ENCODE measurements at regions not wholly inside any gene's neighbourhood (a gene's known extent, or its start where the extent isn't known, plus 50 kb on each side); places are given as distances from the start of the nearest gene placed in this dataset.

GRCh38 chr6:170030821-170031471, 259.9 kb downstream of the DLL1 start:
- DNase-seq (ENCODE audit: low spot score): no peak

- DNase-seq (ENCODE audit: low spot score): no peak
Observed at GRCh38 chr6:170030284-170030815, 260.5 kb downstream of the DLL1 start.

GRCh38 chr6:170029416-170030283, 261.2 kb downstream of the DLL1 start:
- no peak for DNase-seq (ENCODE audit: low spot score)

- DNase-seq (ENCODE audit: low spot score): no peak
Observed at GRCh38 chr6:170028629-170029345, 262.1 kb downstream of the DLL1 start.

DNA sequence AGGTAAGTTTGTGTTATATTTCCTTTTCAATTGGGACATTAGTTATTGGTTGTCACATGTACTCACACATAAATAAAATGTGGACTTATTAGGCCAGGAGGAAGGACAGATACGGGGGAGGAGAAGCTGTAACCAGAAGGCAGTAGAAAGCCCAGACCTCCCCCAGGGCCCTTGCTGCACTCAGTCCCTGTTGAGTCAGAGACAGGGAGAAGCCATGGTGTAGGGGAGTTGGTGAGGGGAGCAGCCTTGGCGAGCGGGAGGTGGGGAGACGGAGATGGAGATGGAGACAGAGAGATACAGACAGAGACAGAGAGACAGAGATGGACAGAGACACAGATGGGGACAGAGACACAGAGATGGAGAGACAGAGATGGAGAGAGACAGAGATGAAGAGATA, 263.2 kb downstream of the DLL1 start:
- no peak for DNase-seq (ENCODE audit: low spot score)

GRCh38 chr6:170026751-170027646, 263.9 kb downstream of the DLL1 start:
- DNase-seq (ENCODE audit: low spot score): no peak

DNA sequence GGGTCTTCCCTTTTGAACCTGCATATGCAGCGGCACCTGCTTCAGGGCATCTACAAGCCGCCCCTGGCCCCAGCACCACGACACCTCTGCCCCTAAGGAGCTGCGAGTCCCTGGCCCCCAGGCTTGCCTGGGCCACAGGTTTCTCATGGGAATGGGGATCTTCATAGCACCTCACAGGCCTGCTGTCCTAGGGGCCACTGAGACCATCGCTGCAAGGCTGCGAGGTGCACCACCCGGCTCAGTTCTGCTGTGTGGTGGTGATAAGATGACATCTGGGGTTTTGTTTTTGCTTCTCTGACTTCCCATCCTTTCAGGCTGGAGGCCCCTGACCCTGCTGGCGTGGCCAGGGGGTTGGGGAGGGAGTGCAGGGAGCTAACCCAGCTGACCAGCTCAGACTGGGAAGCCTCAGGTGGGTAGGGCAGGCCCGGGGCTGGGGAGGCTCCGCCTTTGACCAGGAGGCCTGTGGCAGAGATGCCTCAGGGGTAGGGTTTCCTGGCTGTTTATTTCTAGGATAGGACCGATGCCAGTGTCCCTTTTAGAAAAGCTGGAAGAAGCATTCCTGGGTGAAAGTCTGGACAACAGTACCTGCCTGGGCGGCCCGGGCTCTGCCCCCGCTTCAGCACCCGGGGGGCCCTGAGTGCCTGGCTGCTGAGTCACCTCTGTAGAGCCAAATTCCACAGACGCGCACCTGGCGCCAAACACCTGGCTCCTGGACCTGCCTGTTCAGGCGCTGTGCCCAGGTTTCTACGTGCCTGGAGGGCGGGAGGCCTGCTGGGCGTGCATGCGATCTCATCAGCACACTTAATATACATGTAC, 264.7 kb downstream of the DLL1 start:
- no peak for DNase-seq (ENCODE audit: low spot score)

DNA sequence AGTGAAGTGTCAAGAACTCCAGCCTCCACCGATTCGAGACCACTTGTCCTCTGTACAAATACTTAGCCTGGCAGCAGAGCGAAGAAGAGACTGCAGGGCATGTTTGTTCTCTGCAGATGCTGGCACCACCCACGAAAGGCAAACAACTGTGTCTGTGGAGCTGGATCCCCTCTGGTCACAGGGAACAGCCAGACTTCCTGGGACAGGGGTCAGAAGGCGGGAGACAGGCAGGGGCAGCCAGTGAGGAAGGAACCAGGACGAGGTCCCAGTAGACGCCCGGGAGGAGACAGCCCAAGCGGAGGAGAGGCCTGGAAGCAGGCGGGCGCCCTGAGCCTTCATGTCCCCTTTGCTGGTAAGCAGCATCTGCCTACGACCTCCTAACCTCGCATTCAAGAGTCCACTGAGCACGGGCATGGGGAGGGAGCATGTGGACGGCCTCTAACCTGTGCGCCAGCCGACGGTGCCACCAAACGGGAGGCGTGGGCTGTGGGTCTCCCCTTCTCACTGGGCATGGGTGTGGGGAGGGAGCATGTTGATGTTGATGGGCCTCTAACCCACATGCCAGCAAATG, 265.5 kb downstream of the DLL1 start:
- no peak for DNase-seq (ENCODE audit: low spot score)

GRCh38 chr6:170024940-170025339, 265.9 kb downstream of the DLL1 start:
- no peak for DNase-seq (ENCODE audit: low spot score)

GRCh38 chr6:170023620-170024521, 267.0 kb downstream of the DLL1 start:
- no peak for DNase-seq (ENCODE audit: low spot score)

DNA sequence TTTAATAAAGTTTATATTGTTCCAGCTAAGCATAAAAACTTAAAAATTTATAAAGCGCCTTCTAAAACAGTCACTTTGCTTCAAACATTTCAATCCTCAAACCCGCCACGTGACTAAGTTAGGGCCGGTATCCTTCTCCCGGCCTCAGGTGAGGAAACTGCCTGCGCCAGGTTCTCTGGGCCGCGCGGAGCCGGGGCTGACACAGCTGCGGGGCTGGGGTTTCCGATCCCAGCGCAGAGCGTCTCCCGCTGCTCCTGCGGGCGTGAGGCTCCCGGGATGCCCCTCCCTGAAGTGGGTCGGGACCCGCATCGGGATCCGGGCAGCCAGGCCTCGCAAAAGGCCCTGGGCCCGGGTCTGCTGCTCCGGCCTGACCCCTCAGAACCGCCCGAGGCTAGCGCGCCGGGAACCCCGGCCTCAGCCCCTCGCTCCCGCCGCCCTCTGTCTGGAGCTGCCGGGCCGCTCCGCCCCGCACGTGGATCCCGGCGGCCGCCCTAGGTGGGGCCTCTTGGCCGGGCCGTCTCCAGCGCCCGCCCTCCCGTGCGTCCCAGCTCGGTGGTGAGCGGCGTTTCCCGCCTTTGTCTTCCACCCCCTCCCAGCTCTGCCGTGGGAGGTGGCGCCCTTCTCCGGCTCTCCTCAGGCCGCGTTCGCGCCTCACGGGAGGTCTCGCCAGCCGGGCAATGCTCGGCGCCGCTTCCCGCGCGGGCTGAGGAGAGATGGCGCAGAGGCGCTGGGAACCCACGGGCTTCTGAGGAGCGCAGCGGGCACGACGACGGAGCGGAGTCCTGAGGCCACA, 267.9 kb downstream of the DLL1 start:
- no peak for DNase-seq (ENCODE audit: low spot score)

- DNase-seq (ENCODE audit: low spot score): no peak
Observed at GRCh38 chr6:170022291-170022722, 268.6 kb downstream of the DLL1 start.

DNA sequence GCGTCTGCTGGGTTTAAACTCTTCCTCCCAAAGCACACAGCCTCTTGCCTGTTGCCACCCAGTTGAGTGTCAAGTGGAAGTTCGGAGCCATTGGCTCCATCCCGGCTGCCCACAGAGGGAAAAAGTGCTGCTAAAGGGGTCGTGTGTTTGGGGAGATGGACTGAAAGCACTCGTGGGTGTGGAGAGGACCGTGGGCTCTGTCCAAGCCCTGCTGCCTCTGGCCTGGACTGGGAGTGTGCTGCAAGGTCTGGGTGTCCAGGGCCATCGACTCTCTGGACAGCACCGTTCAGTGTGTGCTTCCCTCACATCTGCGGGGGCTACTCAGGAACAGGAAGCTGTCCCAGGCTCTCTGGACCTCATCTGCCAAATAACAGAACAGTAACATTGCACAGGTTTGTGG, 269.3 kb downstream of the DLL1 start:
- no peak for DNase-seq (ENCODE audit: low spot score)

DNA sequence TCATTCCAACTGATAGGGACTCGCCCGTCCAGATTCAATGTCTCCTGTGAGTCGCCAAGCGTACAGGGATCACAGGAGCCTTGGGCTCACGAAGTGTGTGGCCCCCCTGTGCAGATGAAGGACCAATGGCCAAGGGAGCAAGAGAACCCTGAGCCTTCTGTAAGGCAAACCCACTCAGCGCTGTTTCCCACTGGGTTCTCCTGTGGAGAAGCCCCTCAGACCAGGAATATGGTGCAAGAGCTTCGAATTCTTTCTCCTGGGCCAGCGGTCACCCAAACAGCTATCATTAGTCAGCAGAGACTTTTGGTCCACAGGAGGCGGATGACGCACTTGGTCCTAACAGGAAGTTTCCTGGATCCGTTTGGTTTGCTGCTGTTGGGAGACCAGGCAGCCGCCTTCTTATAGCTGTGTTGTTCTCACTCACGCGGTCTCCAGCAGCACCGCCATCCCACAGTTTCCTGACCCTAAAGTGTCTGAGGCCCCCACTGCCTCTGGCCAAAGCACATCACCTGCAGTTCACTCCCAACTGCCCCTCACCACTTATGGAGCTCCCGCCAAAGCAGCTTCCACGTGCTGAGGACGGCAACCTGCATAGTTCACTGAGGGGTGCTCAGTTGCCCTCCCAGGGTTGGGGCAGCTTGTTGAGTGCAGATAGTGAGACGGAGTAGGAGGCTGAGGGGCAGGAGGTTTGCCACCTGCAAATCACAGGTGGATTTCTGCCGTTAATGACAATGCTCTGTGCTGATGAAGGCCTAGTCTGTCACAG, 268.6 kb downstream of the ERMARD start:
- no peak for DNase-seq (ENCODE audit: low spot score)

GRCh38 chr6:170018936-170019817, 267.8 kb downstream of the ERMARD start:
- DNase-seq (ENCODE audit: low spot score): no peak

- DNase-seq (ENCODE audit: low spot score): no peak
Observed at GRCh38 chr6:170018422-170018935, 267.1 kb downstream of the ERMARD start.

Data from COLO829 (cell line).